ENCODE measurements at regions not wholly inside any gene's neighbourhood (a gene's known extent, or its start where the extent isn't known, plus 50 kb on each side); places are given as distances from the start of the nearest gene placed in this dataset.

- no peak for TF ChIP-seq CTCF (conservative IDR thresholded peaks at IDR 0.05; ENCODE audit: low read length)
- no peak for TF ChIP-seq EZH2phosphoT487 (IDR thresholded peaks at IDR 0.05; ENCODE audit: borderline replicate concordance)
These were observed 151.6 kb downstream of the FBXO8 start for GRCh38 chr4:174131901-174132300.

All from Loucy (cell line).